BLaER1 treated with 17β-estradiol and CSF1 and Interleukin-3, amounts not matched to agents 10 nM and 100 nM (cell line): ENCODE measurements at regions not wholly inside any gene's neighbourhood (a gene's known extent, or its start where the extent isn't known, plus 50 kb on each side); places are given as distances from the start of the nearest gene placed in this dataset.

Experiments used
- H3K27ac ChIP-seq, 11 experiments: shearing (Covaris generic); formaldehyde crosslinking; 2 replicates each; pipeline ENCODE4 v1.8.1; 2022
- H3K27me3 ChIP-seq, 11 experiments: shearing (Covaris generic); formaldehyde crosslinking; 2 replicates each; pipeline ENCODE4 v1.8.1; 2022
- H3K36me3 ChIP-seq, 11 experiments: shearing (Covaris generic); formaldehyde crosslinking; 2 replicates each; pipeline ENCODE4 v1.8.1; 2022
- H3K4me1 ChIP-seq, 10 experiments: shearing (Covaris generic); formaldehyde crosslinking; 2 replicates each; pipeline ENCODE4 v1.8.1; 2022
- H3K4me2 ChIP-seq, 11 experiments: shearing (Covaris generic); formaldehyde crosslinking; 2 replicates each; pipeline ENCODE4 v1.8.1; 2022
- H3K4me3 ChIP-seq, 10 experiments: shearing (Covaris generic); formaldehyde crosslinking; 2 replicates each; pipeline ENCODE4 v1.8.1; 2022
- H3K9ac ChIP-seq, 11 experiments: shearing (Covaris generic); formaldehyde crosslinking; 2 replicates each; pipeline ENCODE4 v1.8.1; 2022
- H3K9me3 ChIP-seq, 11 experiments: shearing (Covaris generic); formaldehyde crosslinking; replicated peaks in 1 of 11; 2 replicates each; pipeline ENCODE4 v1.8.1; 2022
- H4K20me1 ChIP-seq, 11 experiments: shearing (Covaris generic); formaldehyde crosslinking; 2 replicates each; pipeline ENCODE4 v1.8.1; 2022
- Cebpa-rat ChIP-seq, 11 experiments: shearing (Covaris generic); IDR thresholded peaks; 2 replicates each; pipeline ENCODE4 v1.8.1; 2022

DNA sequence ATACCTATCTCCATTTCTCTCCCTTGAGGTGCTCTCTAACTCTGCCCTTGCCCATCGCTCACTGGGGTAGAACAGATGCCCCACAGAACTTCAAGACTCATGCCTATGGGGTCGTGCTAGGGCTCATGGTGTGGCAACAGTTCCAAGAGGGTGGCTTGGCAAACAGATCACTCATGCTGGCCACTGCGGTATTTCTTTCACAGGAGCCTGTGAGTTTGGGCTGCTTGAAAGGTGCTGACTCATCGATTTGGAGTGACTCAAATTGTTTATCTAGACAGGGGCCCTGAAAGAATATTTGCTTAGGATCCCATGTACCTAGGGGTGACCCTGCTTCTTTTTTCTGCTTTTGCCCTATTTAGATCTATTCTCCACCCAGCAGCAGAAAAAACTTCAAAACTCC is 69.9 kb downstream of the IRX5 start:
- Histone ChIP-seq H3K4me1 (no peaks in the 10 kb centered on the region), H3K9ac (no peak overlapping the region), H3K9me3 (no peaks in the 10 kb centered on the region), H3K27me3 (no peaks in the 10 kb centered on the region), H4K20me1 (peaks cover 0 to 4% (median 0%) of the 10 kb centered on the region in 11 experiments; a peak in 1 of 22 replicates), H3K4me3 (no peak overlapping the region), H3K27ac (no peak overlapping the region), H3K36me3 (no peaks in the 10 kb centered on the region), H3K4me2 (no peak overlapping the region)
- no peak for TF ChIP-seq Cebpa-rat (IDR thresholded peaks at IDR 0.05)

DNA sequence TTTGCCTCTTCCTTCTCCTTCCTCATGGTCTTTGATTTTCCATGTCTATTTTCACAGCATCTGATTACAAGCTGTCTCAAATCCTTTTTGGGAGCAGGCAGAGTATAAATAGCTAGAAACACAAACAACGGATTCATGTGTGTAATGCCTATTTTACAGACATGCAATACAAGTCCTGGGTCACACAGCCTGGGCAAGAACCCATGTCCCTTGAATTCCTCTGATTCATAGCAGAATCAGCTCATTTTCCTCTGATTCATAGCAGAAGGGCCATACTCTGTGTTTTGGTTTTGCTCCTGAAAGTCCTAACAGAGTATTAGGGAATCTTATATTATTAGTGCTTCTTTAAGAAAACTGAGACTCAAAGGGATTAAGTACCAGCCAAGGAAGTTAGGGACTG is 71.3 kb downstream of the IRX5 start:
- H4K20me1 ChIP-seq: peaks cover 0 to 4% (median 0%) of the 10 kb centered on the region in 11 experiments; a peak in 1 of 22 replicates
- no peak overlapping the region for H3K9ac ChIP-seq
- H3K4me1 ChIP-seq: no peaks in the 10 kb centered on the region
- H3K36me3 ChIP-seq: no peaks in the 10 kb centered on the region
- no peaks in the 10 kb centered on the region for H3K27me3 ChIP-seq
- H3K4me2 ChIP-seq: no peak overlapping the region
- H3K4me3 ChIP-seq: no peak overlapping the region
- no peak for TF ChIP-seq Cebpa-rat (IDR thresholded peaks at IDR 0.05)
- no peak overlapping the region for H3K27ac ChIP-seq
- H3K9me3 ChIP-seq: no peaks in the 10 kb centered on the region

GRCh38 chr16:55002419-55002818 is 71.8 kb downstream of the IRX5 start:
- Histone ChIP-seq H3K4me3 (no peak overlapping the region), H3K4me1 (no peaks in the 10 kb centered on the region), H4K20me1 (peaks cover 0 to 4% (median 0%) of the 10 kb centered on the region in 11 experiments; a peak in 1 of 22 replicates), H3K9me3 (no peaks in the 10 kb centered on the region), H3K4me2 (no peak overlapping the region), H3K9ac (no peak overlapping the region), H3K27ac (no peak overlapping the region), H3K36me3 (no peaks in the 10 kb centered on the region), H3K27me3 (no peaks in the 10 kb centered on the region)
- TF ChIP-seq Cebpa-rat (IDR thresholded peaks at IDR 0.05): no peak

GRCh38 chr16:55003306-55003705 is 72.6 kb downstream of the IRX5 start:
- Histone ChIP-seq H4K20me1 (no peaks in the 10 kb centered on the region), H3K9me3 (no peaks in the 10 kb centered on the region), H3K36me3 (no peaks in the 10 kb centered on the region), H3K4me1 (no peaks in the 10 kb centered on the region), H3K27ac (no peak overlapping the region), H3K27me3 (no peaks in the 10 kb centered on the region), H3K9ac (no peak overlapping the region), H3K4me2 (no peak overlapping the region), H3K4me3 (no peak overlapping the region)
- TF ChIP-seq Cebpa-rat (IDR thresholded peaks at IDR 0.05): no peak

DNA sequence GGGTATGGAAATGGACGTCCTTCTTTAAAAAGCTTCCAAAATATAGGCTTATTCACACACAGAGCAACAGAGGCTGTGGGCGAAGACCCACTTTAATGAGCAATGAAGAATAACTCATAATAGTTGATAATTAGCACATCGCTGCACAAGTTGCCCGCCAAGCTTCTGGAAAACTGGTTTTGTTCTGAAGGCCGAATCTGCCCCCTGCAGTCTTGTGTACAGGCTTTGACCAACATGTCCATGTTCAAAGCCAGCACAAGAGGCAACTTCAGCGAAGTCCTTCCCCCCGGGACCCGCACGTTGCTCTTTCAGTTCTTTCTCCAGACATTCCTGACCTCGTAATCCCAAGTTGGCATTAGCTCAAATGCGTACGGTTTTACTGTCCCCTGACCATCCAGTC is 73.3 kb downstream of the IRX5 start:
- H3K4me1 ChIP-seq: no peaks in the 10 kb centered on the region
- H3K36me3 ChIP-seq: no peaks in the 10 kb centered on the region
- H3K9me3 ChIP-seq: no peaks in the 10 kb centered on the region
- H3K27me3 ChIP-seq: no peaks in the 10 kb centered on the region
- H3K4me2 ChIP-seq: no peak overlapping the region
- TF ChIP-seq Cebpa-rat (IDR thresholded peaks at IDR 0.05): no peak
- H3K9ac ChIP-seq: no peak overlapping the region
- no peak overlapping the region for H3K27ac ChIP-seq
- no peaks in the 10 kb centered on the region for H4K20me1 ChIP-seq
- no peak overlapping the region for H3K4me3 ChIP-seq

GRCh38 chr16:55007504-55007903 is 76.8 kb downstream of the IRX5 start:
- no peak for TF ChIP-seq Cebpa-rat (IDR thresholded peaks at IDR 0.05)
- Histone ChIP-seq H3K4me2 (no peak overlapping the region), H4K20me1 (no peaks in the 10 kb centered on the region), H3K4me1 (peaks cover 0 to 13% (median 5%) of the 10 kb centered on the region in 10 experiments; a peak in 14 of 20 replicates), H3K4me3 (no peak overlapping the region), H3K27me3 (no peaks in the 10 kb centered on the region), H3K36me3 (no peaks in the 10 kb centered on the region), H3K9ac (no peak overlapping the region), H3K27ac (no peak overlapping the region), H3K9me3 (no peaks in the 10 kb centered on the region)

DNA sequence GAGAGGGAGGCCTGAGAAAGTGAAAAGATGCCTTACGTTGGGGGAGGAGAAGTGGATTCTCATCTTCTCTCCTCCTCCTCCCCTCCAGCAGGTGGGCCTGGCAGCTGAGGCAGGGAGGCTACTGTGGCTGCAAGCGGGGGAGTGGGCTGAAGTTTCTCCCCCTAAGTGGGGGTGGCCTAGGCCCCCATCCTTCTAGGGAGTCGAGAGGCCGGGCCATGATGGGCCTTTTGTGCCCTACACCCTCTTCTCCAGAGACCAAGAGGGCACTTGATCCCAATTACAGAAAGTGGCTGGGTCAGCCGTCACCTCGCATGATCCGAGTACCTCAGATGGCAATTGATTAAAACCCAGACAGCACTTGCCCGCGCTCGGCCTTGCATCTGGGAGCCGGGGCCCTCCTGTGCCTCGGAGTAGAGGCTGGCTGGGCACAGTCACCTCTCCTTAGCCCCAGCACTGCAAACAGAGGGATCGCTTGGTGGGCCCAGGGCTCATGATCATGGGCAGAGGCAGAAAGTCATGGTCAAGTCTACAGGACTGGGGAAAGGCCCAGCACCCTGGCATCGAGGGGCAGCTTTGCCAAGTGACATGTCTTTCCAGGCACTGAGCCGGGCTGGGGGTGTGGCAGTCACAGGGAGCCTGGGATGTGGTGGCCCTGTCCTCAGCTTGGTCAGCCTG is 78.3 kb downstream of the IRX5 start:
- Histone ChIP-seq H3K27me3 (no peaks in the 10 kb centered on the region), H3K4me1 (peaks cover 0 to 27% (median 18%) of the 10 kb centered on the region in 10 experiments; a peak in 15 of 20 replicates), H3K4me3 (no peak overlapping the region), H3K36me3 (no peaks in the 10 kb centered on the region), H3K4me2 (no peak overlapping the region), H3K27ac (no peak overlapping the region), H3K9me3 (no peaks in the 10 kb centered on the region), H4K20me1 (no peaks in the 10 kb centered on the region), H3K9ac (no peak overlapping the region)
- TF ChIP-seq Cebpa-rat (IDR thresholded peaks at IDR 0.05): no peak

- Histone ChIP-seq H3K27me3 (no peaks in the 10 kb centered on the region), H3K4me3 (no peak overlapping the region), H3K36me3 (no peaks in the 10 kb centered on the region), H3K27ac (no peak overlapping the region), H3K9ac (no peak overlapping the region), H4K20me1 (no peaks in the 10 kb centered on the region), H3K4me1 (peaks cover 0 to 33% (median 24%) of the 10 kb centered on the region in 10 experiments; a peak in 15 of 20 replicates), H3K4me2 (no peak overlapping the region), H3K9me3 (no peaks in the 10 kb centered on the region)
- no peak for TF ChIP-seq Cebpa-rat (IDR thresholded peaks at IDR 0.05)
Observed at GRCh38 chr16:55009581-55009980, 78.9 kb downstream of the IRX5 start.

DNA sequence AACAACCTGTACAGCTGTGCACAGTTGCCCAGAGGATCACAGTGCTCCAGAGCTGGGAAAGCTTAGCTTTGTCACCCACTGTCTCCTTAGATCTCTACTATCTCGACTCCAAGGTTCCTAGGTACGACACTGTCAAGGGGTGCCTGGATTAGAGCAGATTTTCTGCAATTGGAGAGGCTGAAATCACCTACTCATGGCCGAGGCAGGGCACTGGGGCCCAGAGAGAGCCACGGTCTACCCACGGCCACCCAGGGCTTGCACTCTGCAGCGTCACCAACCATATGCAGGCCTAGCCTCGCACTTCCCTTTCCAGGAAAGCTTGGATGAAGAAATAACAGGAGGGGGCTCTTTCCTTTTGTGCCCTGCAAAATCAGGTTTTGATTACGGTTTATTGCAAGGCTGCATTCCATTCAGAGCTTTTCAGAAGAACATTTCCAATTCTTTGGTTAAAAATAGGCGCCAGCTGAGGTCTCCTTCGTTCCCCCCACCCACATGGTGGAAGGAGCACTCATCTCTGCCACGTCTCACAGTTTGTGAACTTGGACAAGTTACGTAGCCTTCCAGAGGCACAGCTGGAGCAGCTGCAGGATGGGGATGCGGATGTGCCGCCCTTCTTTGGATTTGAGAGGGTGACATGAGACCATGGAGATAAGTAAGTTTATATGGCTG is 80.0 kb downstream of the IRX5 start:
- no peak overlapping the region for H3K27ac ChIP-seq
- H3K9me3 ChIP-seq: no peaks in the 10 kb centered on the region
- no peaks in the 10 kb centered on the region for H3K27me3 ChIP-seq
- peak overlapping the region in 4 of 11 experiments; percentile 1 to 12 (median 6); a peak in 4 of 22 replicates for H3K4me2 ChIP-seq
- H3K9ac ChIP-seq: no peak overlapping the region
- H3K4me1 ChIP-seq: peaks cover 0 to 43% (median 31%) of the 10 kb centered on the region in 10 experiments; a peak in 15 of 20 replicates
- no peaks in the 10 kb centered on the region for H3K36me3 ChIP-seq
- no peaks in the 10 kb centered on the region for H4K20me1 ChIP-seq
- no peak for TF ChIP-seq Cebpa-rat (IDR thresholded peaks at IDR 0.05)
- no peak overlapping the region for H3K4me3 ChIP-seq
